ENCODE measurements at regions not wholly inside any gene's neighbourhood (a gene's known extent, or its start where the extent isn't known, plus 50 kb on each side); places are given as distances from the start of the nearest gene placed in this dataset.
A peak's percentile ranks its signal among the peaks of the same experiment; 100 is the strongest.

GRCh38 chr12:88401155-88401554 is 179.1 kb downstream of the KITLG start:
- no peak for TF ChIP-seq CTCF (IDR thresholded peaks at IDR 0.05; ENCODE audit: insufficient read depth in 1 of 2, low read depth in 1 of 2, low read length in 1 of 2, severe bottlenecking in 1 of 2, unreplicated experiment in 1 of 2)
- intact Hi-C loops (cut with micrococcal nuclease; ENCODE audit: unreplicated experiment): no loop called here
- DNase-seq: no peak
- Histone ChIP-seq H3K4me3 (ENCODE audit: low read depth, low read length) (no peak overlapping the region), H3K27me3 (replicated peaks; ENCODE audit: control insufficient read depth, insufficient read depth, low read length) (no peaks in the 10 kb centered on the region), H3K36me3 (ENCODE audit: control insufficient read depth, insufficient read depth, low read length) (no peaks in the 10 kb centered on the region), H3K4me1 (no peaks in the 10 kb centered on the region), H3K9me3 (no peaks in the 10 kb centered on the region)
- CTCF ChIA-PET: no interaction called here
- POLR2A ChIA-PET: no interaction called here
- Mint-ChIP-seq H3K27me3 (ENCODE audit: insufficient read depth, unreplicated experiment) (no peaks in the 10 kb centered on the region), H3K4me3 (ENCODE audit: unreplicated experiment) (no peak overlapping the region), H3K36me3 (ENCODE audit: insufficient read depth, unreplicated experiment) (no peaks in the 10 kb centered on the region), H3K9me3 (ENCODE audit: unreplicated experiment) (no peaks in the 10 kb centered on the region), H3K4me1 (ENCODE audit: low read depth, unreplicated experiment) (no peaks in the 10 kb centered on the region), H3K27ac (ENCODE audit: unreplicated experiment) (no peak overlapping the region)
- no TSS peak for BruUV-seq (replicated peaks)

GRCh38 chr12:88406905-88407304 is 173.4 kb downstream of the KITLG start:
- BruUV-seq (replicated peaks): no TSS peak

GRCh38 chr12:88408823-88409222 is 171.4 kb downstream of the KITLG start:
- H3K36me3 ChIP-seq (ENCODE audit: control insufficient read depth, insufficient read depth, low read length): no peaks in the 10 kb centered on the region
- H3K4me3 ChIP-seq (ENCODE audit: low read depth, low read length): no peak overlapping the region
- intact Hi-C loops (cut with micrococcal nuclease; ENCODE audit: unreplicated experiment): no loop called here
- no peak for TF ChIP-seq CTCF (IDR thresholded peaks at IDR 0.05; ENCODE audit: insufficient read depth in 1 of 2, low read depth in 1 of 2, low read length in 1 of 2, severe bottlenecking in 1 of 2, unreplicated experiment in 1 of 2)
- POLR2A ChIA-PET: no interaction called here
- no TSS peak for BruUV-seq (replicated peaks)
- H3K9me3 ChIP-seq: no peaks in the 10 kb centered on the region
- Mint-ChIP-seq H3K27ac (ENCODE audit: unreplicated experiment) (peak overlapping the region; percentile 0), H3K9me3 (ENCODE audit: unreplicated experiment) (no peaks in the 10 kb centered on the region), H3K4me1 (ENCODE audit: low read depth, unreplicated experiment) (peaks cover 13% of the 10 kb centered on the region), H3K27me3 (ENCODE audit: insufficient read depth, unreplicated experiment) (no peaks in the 10 kb centered on the region), H3K36me3 (ENCODE audit: insufficient read depth, unreplicated experiment) (peaks cover 3% of the 10 kb centered on the region), H3K4me3 (ENCODE audit: unreplicated experiment) (no peak overlapping the region)
- H3K27me3 ChIP-seq (replicated peaks; ENCODE audit: control insufficient read depth, insufficient read depth, low read length): no peaks in the 10 kb centered on the region
- H3K4me1 ChIP-seq: no peaks in the 10 kb centered on the region
- CTCF ChIA-PET: no interaction called here
- DNase-seq: no peak

More at GRCh38 chr12:88406905-88407304, 173.4 kb downstream of the KITLG start:
- Histone ChIP-seq H3K27me3 (replicated peaks; ENCODE audit: control insufficient read depth, insufficient read depth, low read length) (no peaks in the 10 kb centered on the region), H3K36me3 (ENCODE audit: control insufficient read depth, insufficient read depth, low read length) (no peaks in the 10 kb centered on the region), H3K4me3 (ENCODE audit: low read depth, low read length) (no peak overlapping the region), H3K4me1 (no peaks in the 10 kb centered on the region), H3K9me3 (no peaks in the 10 kb centered on the region)
- ChIA-PET POLR2A (no interaction called here), CTCF (no interaction called here)
- Mint-ChIP-seq H3K4me1 (ENCODE audit: low read depth, unreplicated experiment) (peaks cover 13% of the 10 kb centered on the region), H3K27ac (ENCODE audit: unreplicated experiment) (no peak overlapping the region), H3K9me3 (ENCODE audit: unreplicated experiment) (no peaks in the 10 kb centered on the region), H3K4me3 (ENCODE audit: unreplicated experiment) (no peak overlapping the region), H3K36me3 (ENCODE audit: insufficient read depth, unreplicated experiment) (no peaks in the 10 kb centered on the region), H3K27me3 (ENCODE audit: insufficient read depth, unreplicated experiment) (no peaks in the 10 kb centered on the region)
- no peak for TF ChIP-seq CTCF (IDR thresholded peaks at IDR 0.05; ENCODE audit: insufficient read depth in 1 of 2, low read depth in 1 of 2, low read length in 1 of 2, severe bottlenecking in 1 of 2, unreplicated experiment in 1 of 2)
- intact Hi-C loops (cut with micrococcal nuclease; ENCODE audit: unreplicated experiment): no loop called here
- no peak for DNase-seq
